ENCODE measurements at regions not wholly inside any gene's neighbourhood (a gene's known extent, or its start where the extent isn't known, plus 50 kb on each side); places are given as distances from the start of the nearest gene placed in this dataset.

DNA sequence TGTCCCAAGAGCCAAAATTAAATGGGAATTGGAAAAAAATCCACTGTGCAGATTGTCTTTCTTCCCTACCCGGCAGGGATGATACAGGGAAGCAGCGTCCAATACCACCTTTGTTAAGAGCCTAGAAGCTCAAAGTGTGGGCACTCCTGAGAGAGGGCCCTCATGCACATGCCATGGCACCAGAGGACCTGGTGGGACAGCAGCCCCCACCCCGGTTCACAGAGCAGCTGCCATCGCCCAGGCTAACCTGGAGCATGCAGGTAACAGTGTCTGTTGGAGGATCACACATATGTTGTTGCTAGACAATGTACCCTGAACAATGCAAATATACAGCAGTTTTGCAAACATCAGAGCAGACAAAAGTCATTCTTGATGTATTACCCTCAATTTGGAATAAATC, 206.5 kb downstream of the TJP1 start:
- TF ChIP-seq, protein P1, sequence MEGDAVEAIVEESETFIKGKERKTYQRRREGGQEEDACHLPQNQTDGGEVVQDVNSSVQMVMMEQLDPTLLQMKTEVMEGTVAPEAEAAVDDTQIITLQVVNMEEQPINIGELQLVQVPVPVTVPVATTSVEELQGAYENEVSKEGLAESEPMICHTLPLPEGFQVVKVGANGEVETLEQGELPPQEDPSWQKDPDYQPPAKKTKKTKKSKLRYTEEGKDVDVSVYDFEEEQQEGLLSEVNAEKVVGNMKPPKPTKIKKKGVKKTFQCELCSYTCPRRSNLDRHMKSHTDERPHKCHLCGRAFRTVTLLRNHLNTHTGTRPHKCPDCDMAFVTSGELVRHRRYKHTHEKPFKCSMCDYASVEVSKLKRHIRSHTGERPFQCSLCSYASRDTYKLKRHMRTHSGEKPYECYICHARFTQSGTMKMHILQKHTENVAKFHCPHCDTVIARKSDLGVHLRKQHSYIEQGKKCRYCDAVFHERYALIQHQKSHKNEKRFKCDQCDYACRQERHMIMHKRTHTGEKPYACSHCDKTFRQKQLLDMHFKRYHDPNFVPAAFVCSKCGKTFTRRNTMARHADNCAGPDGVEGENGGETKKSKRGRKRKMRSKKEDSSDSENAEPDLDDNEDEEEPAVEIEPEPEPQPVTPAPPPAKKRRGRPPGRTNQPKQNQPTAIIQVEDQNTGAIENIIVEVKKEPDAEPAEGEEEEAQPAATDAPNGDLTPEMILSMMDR (IDR thresholded peaks at IDR 0.05), result no peak
- no peak for TF ChIP-seq POLR2A (IDR thresholded peaks at IDR 0.05)
- TF ChIP-seq EP300 (IDR thresholded peaks at IDR 0.05; ENCODE audit: low read depth), result no peak
- TF ChIP-seq POLR2AphosphoS5 (IDR thresholded peaks at IDR 0.05), result no peak
